ENCODE measurements at regions not wholly inside any gene's neighbourhood (a gene's known extent, or its start where the extent isn't known, plus 50 kb on each side); places are given as distances from the start of the nearest gene placed in this dataset.

DNA sequence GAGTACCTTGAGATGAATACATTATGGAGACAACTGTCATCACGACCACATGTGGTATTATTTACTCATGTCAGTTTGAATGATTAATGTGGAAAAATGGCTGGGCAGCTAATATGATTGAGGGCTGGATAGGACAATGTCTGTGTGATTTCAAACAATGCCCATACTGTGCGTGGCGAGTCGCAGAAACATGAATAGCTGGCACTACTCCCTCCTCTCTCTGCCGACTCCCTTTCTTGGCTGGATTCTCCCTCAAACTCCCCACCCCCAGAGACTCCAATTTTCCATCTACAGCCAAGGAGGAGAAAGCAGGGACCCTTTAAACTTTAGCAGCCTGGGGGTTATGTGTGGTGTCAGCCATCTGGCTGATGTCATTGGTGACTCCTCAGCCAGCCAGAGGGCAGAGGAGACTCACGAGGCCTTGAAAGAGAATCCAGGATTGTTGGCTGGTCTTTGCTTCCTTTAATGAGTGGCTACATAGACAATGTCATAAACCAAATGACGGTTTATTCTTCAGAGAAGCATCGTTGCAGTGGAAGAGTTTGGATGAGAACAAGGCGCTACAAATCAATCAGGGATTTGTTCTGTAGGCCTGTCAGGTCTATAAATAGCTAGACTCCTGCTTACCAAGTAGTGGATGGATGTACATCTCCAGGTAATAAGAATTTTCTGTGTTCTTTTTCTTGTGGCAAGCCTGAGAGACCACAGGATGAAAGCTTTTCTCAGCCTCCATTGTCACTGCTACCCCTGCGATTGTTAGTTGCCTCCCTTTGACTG, 165.6 kb downstream of the DLEU7 start:
- H3K27ac ChIP-seq (ENCODE audit: low read length), result no peak overlapping the region
- H3K27ac Mint-ChIP-seq, result no peak overlapping the region
- DNase-seq (no peak), ATAC-seq (replicated peaks in 1 of 4) (no peak)
- no peaks in the 10 kb centered on the region for H3K36me3 Mint-ChIP-seq
- H3K9me3 ChIP-seq, result no peaks in the 10 kb centered on the region
- H3K36me3 ChIP-seq (ENCODE audit: control insufficient read depth in 2 of 2, extremely low read depth in 1 of 2, insufficient read depth in 1 of 2, low read length in 1 of 2), result no peaks in the 10 kb centered on the region
- H3K4me1 Mint-ChIP-seq, result peaks cover 0 to 13% (median 8%) of the 10 kb centered on the region in 3 donors
- CTCF ChIA-PET, result no interaction called here
- POLR2A ChIA-PET, result no interaction called here
- WGBS (ENCODE audit: insufficient coverage), result 87% methylated on average over 5 of the region's 10 CpGs
- H3K27me3 Mint-ChIP-seq, result peaks cover 1 to 7% of the 10 kb centered on the region in 2 donors
- H3K4me3 ChIP-seq (ENCODE audit: control insufficient read depth in 1 of 2, extremely low read depth in 1 of 2, low read length in 1 of 2), result no peak overlapping the region
- peaks cover 0 to 7% of the 10 kb centered on the region in 2 experiments for H3K27me3 ChIP-seq (replicated peaks in 1 of 2; ENCODE audit: control insufficient read depth in 2 of 2, extremely low read depth in 1 of 2, insufficient read depth in 2 of 2, low read length in 1 of 2)
- H3K4me3 Mint-ChIP-seq, result no peak overlapping the region
- H3K4me1 ChIP-seq (ENCODE audit: control insufficient read depth in 1 of 2, extremely low read depth in 1 of 2, insufficient read depth in 2 of 2, low read length in 2 of 2), result peaks cover 0 to 13% of the 10 kb centered on the region in 2 experiments
- H3K9me3 Mint-ChIP-seq, result no peaks in the 10 kb centered on the region

- no peak for ATAC-seq (replicated peaks in 1 of 4)
- Histone ChIP-seq H3K4me3 (ENCODE audit: control insufficient read depth in 1 of 2, extremely low read depth in 1 of 2, low read length in 1 of 2) (no peak overlapping the region), H3K27ac (ENCODE audit: low read length) (no peak overlapping the region), H3K9me3 (no peaks in the 10 kb centered on the region), H3K4me1 (ENCODE audit: control insufficient read depth in 1 of 2, extremely low read depth in 1 of 2, insufficient read depth in 2 of 2, low read length in 2 of 2) (peaks cover 0 to 13% of the 10 kb centered on the region in 2 experiments), H3K36me3 (ENCODE audit: control insufficient read depth in 2 of 2, extremely low read depth in 1 of 2, insufficient read depth in 1 of 2, low read length in 1 of 2) (no peaks in the 10 kb centered on the region), H3K27me3 (replicated peaks in 1 of 2; ENCODE audit: control insufficient read depth in 2 of 2, extremely low read depth in 1 of 2, insufficient read depth in 2 of 2, low read length in 1 of 2) (peaks cover 0 to 7% of the 10 kb centered on the region in 2 experiments)
- DNase-seq, result no peak
- H3K27me3 Mint-ChIP-seq, result peaks cover 1 to 8% of the 10 kb centered on the region in 2 donors
- 97% methylated on average over 4 of the region's 6 CpGs for WGBS (ENCODE audit: insufficient coverage)
- H3K4me3 Mint-ChIP-seq, result no peak overlapping the region
- peaks cover 0 to 13% (median 8%) of the 10 kb centered on the region in 3 donors for H3K4me1 Mint-ChIP-seq
- no peak overlapping the region for H3K27ac Mint-ChIP-seq
- H3K36me3 Mint-ChIP-seq, result no peaks in the 10 kb centered on the region
- POLR2A ChIA-PET, result no interaction called here
- CTCF ChIA-PET, result no interaction called here
- no peaks in the 10 kb centered on the region for H3K9me3 Mint-ChIP-seq
Observed at GRCh38 chr13:50678464-50679162, 164.9 kb downstream of the DLEU7 start.

DNA sequence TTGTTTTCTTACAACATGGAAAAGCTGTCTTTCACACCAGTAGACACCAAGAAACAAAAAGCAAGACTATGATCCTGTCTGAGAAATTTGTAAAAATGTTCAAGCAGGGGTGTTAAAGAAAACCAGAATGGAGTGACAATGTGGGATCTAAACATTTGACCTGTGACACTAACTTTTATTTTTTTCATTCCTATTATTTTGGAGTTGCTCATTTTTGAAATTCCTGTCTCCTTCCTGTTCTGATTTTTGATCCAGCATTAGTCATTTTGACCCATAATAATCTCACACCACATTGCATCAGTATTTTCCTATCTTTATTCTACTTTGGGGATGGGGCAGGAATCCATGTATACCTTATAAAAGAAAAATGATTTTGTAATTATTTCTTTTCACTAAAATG, 164.2 kb downstream of the DLEU7 start:
- ATAC-seq (replicated peaks in 1 of 4) (no peak), DNase-seq (no peak)
- Mint-ChIP-seq H3K27me3 (peaks cover 3 to 8% of the 10 kb centered on the region in 2 donors), H3K4me1 (peaks cover 2 to 17% (median 10%) of the 10 kb centered on the region in 3 donors), H3K27ac (no peak overlapping the region), H3K36me3 (no peaks in the 10 kb centered on the region), H3K9me3 (no peaks in the 10 kb centered on the region), H3K4me3 (no peak overlapping the region)
- peaks cover 0 to 7% of the 10 kb centered on the region in 2 experiments for H3K27me3 ChIP-seq (replicated peaks in 1 of 2; ENCODE audit: control insufficient read depth in 2 of 2, extremely low read depth in 1 of 2, insufficient read depth in 2 of 2, low read length in 1 of 2)
- no peak overlapping the region for H3K27ac ChIP-seq (ENCODE audit: low read length)
- no peaks in the 10 kb centered on the region for H3K36me3 ChIP-seq (ENCODE audit: control insufficient read depth in 2 of 2, extremely low read depth in 1 of 2, insufficient read depth in 1 of 2, low read length in 1 of 2)
- ChIA-PET POLR2A (no interaction called here), CTCF (no interaction called here)
- peaks cover 2 to 13% of the 10 kb centered on the region in 2 experiments for H3K4me1 ChIP-seq (ENCODE audit: control insufficient read depth in 1 of 2, extremely low read depth in 1 of 2, insufficient read depth in 2 of 2, low read length in 2 of 2)
- no peak overlapping the region for H3K4me3 ChIP-seq (ENCODE audit: control insufficient read depth in 1 of 2, extremely low read depth in 1 of 2, low read length in 1 of 2)
- H3K9me3 ChIP-seq, result no peaks in the 10 kb centered on the region

DNA sequence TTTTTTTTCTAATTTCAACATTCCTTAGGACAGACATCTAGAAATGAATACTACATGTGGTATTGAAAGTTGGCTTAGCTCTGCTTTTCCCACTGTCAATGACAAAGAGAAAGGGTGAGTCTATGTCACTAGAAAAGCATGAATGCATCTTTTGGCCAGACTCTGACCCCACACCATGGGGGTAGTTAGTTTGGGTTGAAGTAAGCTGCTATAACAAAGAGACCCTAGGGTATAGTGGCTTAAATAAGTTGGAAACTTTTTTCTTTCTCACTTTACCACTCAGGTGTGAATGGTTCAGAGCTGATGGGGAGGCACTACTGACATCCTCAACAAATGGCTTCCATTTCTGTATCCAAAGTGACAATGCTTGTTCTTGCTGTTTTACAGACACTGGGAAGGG, 161.5 kb downstream of the DLEU7 start:
- Histone ChIP-seq H3K27ac (ENCODE audit: low read length) (no peak overlapping the region), H3K36me3 (ENCODE audit: control insufficient read depth in 2 of 2, extremely low read depth in 1 of 2, insufficient read depth in 1 of 2, low read length in 1 of 2) (no peaks in the 10 kb centered on the region), H3K4me1 (ENCODE audit: control insufficient read depth in 1 of 2, extremely low read depth in 1 of 2, insufficient read depth in 2 of 2, low read length in 2 of 2) (peaks cover 6 to 23% of the 10 kb centered on the region in 2 experiments), H3K4me3 (ENCODE audit: control insufficient read depth in 1 of 2, extremely low read depth in 1 of 2, low read length in 1 of 2) (no peak overlapping the region), H3K9me3 (no peaks in the 10 kb centered on the region), H3K27me3 (replicated peaks in 1 of 2; ENCODE audit: control insufficient read depth in 2 of 2, extremely low read depth in 1 of 2, insufficient read depth in 2 of 2, low read length in 1 of 2) (peaks cover 0 to 4% of the 10 kb centered on the region in 2 experiments)
- DNase-seq (no peak), ATAC-seq (replicated peaks in 1 of 4) (no peak)
- Mint-ChIP-seq H3K4me3 (no peak overlapping the region), H3K27me3 (peaks cover 3 to 8% of the 10 kb centered on the region in 2 donors), H3K36me3 (no peaks in the 10 kb centered on the region), H3K4me1 (peaks cover 8 to 20% (median 13%) of the 10 kb centered on the region in 3 donors), H3K27ac (no peak overlapping the region), H3K9me3 (no peaks in the 10 kb centered on the region)
- ChIA-PET POLR2A (no interaction called here), CTCF (no interaction called here)

- Histone ChIP-seq H3K9me3 (no peaks in the 10 kb centered on the region), H3K36me3 (ENCODE audit: control insufficient read depth in 2 of 2, extremely low read depth in 1 of 2, insufficient read depth in 1 of 2, low read length in 1 of 2) (no peaks in the 10 kb centered on the region), H3K4me3 (ENCODE audit: control insufficient read depth in 1 of 2, extremely low read depth in 1 of 2, low read length in 1 of 2) (no peak overlapping the region), H3K27ac (ENCODE audit: low read length) (no peak overlapping the region), H3K27me3 (replicated peaks in 1 of 2; ENCODE audit: control insufficient read depth in 2 of 2, extremely low read depth in 1 of 2, insufficient read depth in 2 of 2, low read length in 1 of 2) (peaks cover 0 to under 1% of the 10 kb centered on the region in 2 experiments), H3K4me1 (ENCODE audit: control insufficient read depth in 1 of 2, extremely low read depth in 1 of 2, insufficient read depth in 2 of 2, low read length in 2 of 2) (peaks cover under 1 to 27% of the 10 kb centered on the region in 2 experiments)
- CTCF ChIA-PET, result interaction anchor here in 1 of 2 donors (0.7 kb wide), 1 partner anchor 101 kb away, joined by 4 read pairs; no protein-coding TSS in a partner anchor
- Mint-ChIP-seq H3K27me3 (peaks cover 3 to 8% of the 10 kb centered on the region in 2 donors), H3K27ac (no peak overlapping the region), H3K9me3 (no peaks in the 10 kb centered on the region), H3K4me1 (peaks cover 8 to 20% (median 16%) of the 10 kb centered on the region in 3 donors), H3K4me3 (no peak overlapping the region), H3K36me3 (no peaks in the 10 kb centered on the region)
- ATAC-seq (replicated peaks in 1 of 4), result no peak
- DNase-seq, result no peak
- 57% methylated on average over 1 of the region's 2 CpGs for whole genome bisulfite sequencing (ENCODE audit: insufficient coverage)
- POLR2A ChIA-PET, result no interaction called here
Observed at GRCh38 chr13:50682966-50683365, 160.5 kb downstream of the DLEU7 start.

DNA sequence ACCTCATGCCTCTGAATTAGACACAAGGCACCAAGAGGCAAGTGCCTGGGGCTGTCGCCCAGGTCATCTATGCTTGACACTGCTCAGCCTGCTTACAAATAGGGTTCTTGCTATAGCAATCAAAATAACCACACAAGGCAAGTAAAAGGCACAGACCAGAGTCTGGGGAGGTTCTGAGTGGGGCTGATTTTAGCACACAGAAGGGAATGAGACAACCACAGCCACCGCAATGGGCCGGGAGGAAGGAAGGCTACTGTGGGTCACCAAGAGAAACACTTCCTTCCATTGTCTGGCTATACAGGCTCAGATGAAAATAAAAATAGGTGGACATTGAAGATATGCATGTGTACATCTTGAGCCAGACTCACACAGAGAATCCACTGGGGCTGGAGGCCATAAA, 159.1 kb downstream of the DLEU7 start:
- WGBS (ENCODE audit: insufficient coverage), result no CpG with 5 or more reads among the region's 3 CpGs
- H3K36me3 Mint-ChIP-seq, result no peaks in the 10 kb centered on the region
- Histone ChIP-seq H3K27me3 (replicated peaks in 1 of 2; ENCODE audit: control insufficient read depth in 2 of 2, extremely low read depth in 1 of 2, insufficient read depth in 2 of 2, low read length in 1 of 2) (no peaks in the 10 kb centered on the region), H3K36me3 (ENCODE audit: control insufficient read depth in 2 of 2, extremely low read depth in 1 of 2, insufficient read depth in 1 of 2, low read length in 1 of 2) (no peaks in the 10 kb centered on the region), H3K27ac (ENCODE audit: low read length) (no peak overlapping the region), H3K4me3 (ENCODE audit: control insufficient read depth in 1 of 2, extremely low read depth in 1 of 2, low read length in 1 of 2) (no peak overlapping the region), H3K4me1 (ENCODE audit: control insufficient read depth in 1 of 2, extremely low read depth in 1 of 2, insufficient read depth in 2 of 2, low read length in 2 of 2) (peaks cover 0 to 27% of the 10 kb centered on the region in 2 experiments), H3K9me3 (no peaks in the 10 kb centered on the region)
- peak overlapping the region in 1 of 2 donors; percentile 7 for H3K27ac Mint-ChIP-seq
- ChIA-PET POLR2A (no interaction called here), CTCF (no interaction called here)
- peaks cover 8 to 20% (median 16%) of the 10 kb centered on the region in 3 donors for H3K4me1 Mint-ChIP-seq
- ATAC-seq (replicated peaks in 1 of 4) (no peak), DNase-seq (no peak)
- H3K4me3 Mint-ChIP-seq, result no peak overlapping the region
- H3K9me3 Mint-ChIP-seq, result no peaks in the 10 kb centered on the region
- peaks cover 3% of the 10 kb centered on the region in 2 donors for H3K27me3 Mint-ChIP-seq

Measured in T-cell (primary cell).